MM.1S (cell line): ENCODE measurements at regions not wholly inside any gene's neighbourhood (a gene's known extent, or its start where the extent isn't known, plus 50 kb on each side); places are given as distances from the start of the nearest gene placed in this dataset.

Source experiments
- EZH2 ChIP-seq: fragments of 300-600 bp; sonication (generic); optimal IDR thresholded peaks from 2 replicates; pipeline ENCODE3; 2017; ENCODE audit warnings: low read depth, mild to moderate bottlenecking, antibody characterized with exemption, low read length, mixed read lengths
- EZH2phosphoT487 ChIP-seq: fragments of 300-600 bp; sonication (generic); IDR thresholded peaks from 2 replicates; pipeline ENCODE4 v1.6.1; 2018; ENCODE audit warnings: antibody characterized with exemption, low read length
- TF ChIP-seq, protein P1 (sequence below): fragments of 300-600 bp; sonication (generic); IDR thresholded peaks from 2 replicates; pipeline ENCODE4 v1.5.1; 2016; ENCODE audit warnings: antibody characterized with exemption, low read length, mixed read lengths

DNA sequence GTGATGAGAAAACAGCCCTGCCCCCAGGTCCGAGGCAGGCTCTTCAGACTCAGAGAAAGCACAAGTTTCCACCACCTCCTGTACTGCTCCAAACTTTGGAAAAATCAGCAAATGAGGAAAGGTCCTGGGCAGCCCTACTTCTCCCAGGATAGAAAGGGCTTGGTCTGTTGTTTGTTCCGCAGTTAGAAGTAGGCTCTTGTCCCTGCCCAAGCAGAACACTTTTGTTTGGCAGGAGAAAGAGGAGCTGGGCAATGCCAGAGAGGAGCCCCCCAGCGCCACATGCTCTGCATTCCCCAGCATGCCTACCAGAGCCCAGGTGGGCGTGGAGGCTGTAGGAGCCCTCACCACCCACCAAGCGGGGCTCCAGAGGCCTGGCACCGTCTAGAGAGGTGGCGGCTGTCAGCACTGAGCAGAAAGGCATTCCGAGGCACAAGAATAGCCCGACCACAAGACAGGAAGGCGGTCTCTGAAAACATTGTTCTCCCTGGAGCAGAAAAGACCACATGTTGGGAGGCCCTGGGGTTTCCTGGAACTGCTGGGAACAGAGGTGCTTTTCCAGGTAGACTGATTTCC is 90.3 kb upstream of the CD82 start:
- no peak for TF ChIP-seq EZH2
- TF ChIP-seq, protein P1, sequence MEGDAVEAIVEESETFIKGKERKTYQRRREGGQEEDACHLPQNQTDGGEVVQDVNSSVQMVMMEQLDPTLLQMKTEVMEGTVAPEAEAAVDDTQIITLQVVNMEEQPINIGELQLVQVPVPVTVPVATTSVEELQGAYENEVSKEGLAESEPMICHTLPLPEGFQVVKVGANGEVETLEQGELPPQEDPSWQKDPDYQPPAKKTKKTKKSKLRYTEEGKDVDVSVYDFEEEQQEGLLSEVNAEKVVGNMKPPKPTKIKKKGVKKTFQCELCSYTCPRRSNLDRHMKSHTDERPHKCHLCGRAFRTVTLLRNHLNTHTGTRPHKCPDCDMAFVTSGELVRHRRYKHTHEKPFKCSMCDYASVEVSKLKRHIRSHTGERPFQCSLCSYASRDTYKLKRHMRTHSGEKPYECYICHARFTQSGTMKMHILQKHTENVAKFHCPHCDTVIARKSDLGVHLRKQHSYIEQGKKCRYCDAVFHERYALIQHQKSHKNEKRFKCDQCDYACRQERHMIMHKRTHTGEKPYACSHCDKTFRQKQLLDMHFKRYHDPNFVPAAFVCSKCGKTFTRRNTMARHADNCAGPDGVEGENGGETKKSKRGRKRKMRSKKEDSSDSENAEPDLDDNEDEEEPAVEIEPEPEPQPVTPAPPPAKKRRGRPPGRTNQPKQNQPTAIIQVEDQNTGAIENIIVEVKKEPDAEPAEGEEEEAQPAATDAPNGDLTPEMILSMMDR, result no peak
- no peak for TF ChIP-seq EZH2phosphoT487
